ENCODE measurements at regions not wholly inside any gene's neighbourhood (a gene's known extent, or its start where the extent isn't known, plus 50 kb on each side); places are given as distances from the start of the nearest gene placed in this dataset.

DNA sequence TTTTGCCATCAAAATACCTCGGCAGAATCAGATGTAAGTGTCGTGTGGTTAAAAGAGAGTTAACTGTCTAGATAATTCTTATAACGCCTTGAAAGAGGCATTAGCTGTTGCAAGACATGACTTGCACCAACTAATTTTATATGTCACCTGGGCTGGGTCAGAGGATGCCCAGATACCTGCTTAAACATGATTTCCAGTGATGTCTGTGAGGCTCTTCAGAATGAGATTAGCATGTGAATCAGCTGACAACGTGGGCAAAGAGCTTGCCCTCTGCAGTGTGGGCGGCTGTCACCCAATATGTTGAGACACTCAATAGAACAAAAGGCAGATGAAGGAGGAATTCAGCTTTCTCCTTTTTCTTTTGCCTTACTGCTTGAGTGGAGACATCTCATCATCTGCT lies 1180.6 kb downstream of the NLGN4Y start:
- no peak for DNase-seq

- no peak for DNase-seq
Observed at GRCh38 chrY:15749533-15750433, 1225.5 kb downstream of the NLGN4Y start.

DNA sequence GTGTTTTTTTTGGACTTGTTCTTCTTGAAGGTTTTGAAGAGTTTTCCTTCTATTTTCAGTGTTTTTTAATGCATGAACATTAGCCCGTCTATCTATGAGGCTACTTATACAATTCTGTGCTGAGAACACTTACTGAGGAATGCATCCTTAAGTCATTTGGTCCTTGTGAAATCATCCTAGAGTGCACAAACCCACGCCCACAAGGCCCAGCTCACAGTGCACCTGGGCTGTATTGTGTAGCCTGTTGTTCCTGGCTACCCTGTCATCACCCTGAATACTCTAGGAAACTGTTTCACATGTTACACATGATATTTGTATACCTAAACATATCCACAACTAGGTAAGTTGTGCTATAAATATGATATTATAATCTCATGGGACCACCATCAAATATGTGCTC lies 1226.7 kb downstream of the NLGN4Y start:
- no peak for DNase-seq

DNA sequence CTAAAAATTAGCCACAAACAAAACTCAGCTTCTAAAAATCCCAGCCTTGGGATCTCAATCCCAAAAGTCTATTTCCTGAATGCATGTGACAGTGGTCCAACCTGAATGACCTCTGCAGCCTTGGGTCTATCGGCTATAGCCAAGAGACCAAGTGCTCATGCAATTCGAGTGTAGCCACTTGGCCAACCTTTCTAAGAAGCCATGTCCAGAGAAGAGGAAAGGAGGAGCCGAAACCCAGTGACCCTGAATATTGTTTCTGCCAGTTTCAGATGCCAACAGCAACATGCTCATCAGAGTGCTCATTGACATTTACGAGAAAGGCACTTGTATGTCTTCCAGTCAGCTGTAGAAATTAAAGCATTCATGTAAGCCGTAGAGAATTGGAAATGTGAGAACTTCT lies 1231.9 kb downstream of the NLGN4Y start:
- no peak for DNase-seq

GRCh38 chrY:15773579-15773978 lies 1249.2 kb downstream of the NLGN4Y start:
- no peak for DNase-seq

GRCh38 chrY:15775880-15776279 lies 1251.6 kb downstream of the NLGN4Y start:
- DNase-seq: no peak

GRCh38 chrY:15779891-15780290 lies 1255.6 kb downstream of the NLGN4Y start:
- no peak for DNase-seq

- no peak for DNase-seq
Observed at GRCh38 chrY:15800021-15800420, 1275.7 kb downstream of the NLGN4Y start.

DNA sequence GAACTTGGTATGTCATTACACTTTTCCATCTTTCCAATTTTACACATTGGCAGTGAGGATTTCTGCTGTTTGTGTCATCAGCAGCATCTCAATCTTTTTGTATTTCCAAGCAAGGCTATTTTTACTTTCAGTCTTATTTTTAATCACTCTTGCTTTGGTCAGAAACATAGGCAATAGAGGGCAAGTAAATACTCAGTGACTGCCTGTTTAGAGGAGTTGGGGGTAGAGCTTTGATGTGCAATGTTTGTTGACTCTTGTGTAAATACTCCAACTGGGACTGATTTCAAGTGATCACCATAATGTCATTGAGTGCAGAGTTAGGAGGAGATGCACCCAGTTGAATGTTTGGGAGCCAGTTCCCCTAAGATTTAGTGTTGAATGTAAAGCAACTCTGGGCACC lies 1281.7 kb downstream of the NLGN4Y start:
- no peak for DNase-seq

- DNase-seq: no peak
Observed at GRCh38 chrY:15814241-15814640, 1289.9 kb downstream of the NLGN4Y start.
